HepG2 (cell line): ENCODE measurements at regions not wholly inside any gene's neighbourhood (a gene's known extent, or its start where the extent isn't known, plus 50 kb on each side); places are given as distances from the start of the nearest gene placed in this dataset.

Experiments used
- ATAC-seq: fragments of 200-7000 bp; cut with Tn5 transposase; 3 replicates; pipeline ENCODE4 v1.9.1; 2020; ENCODE audit warnings: mild to moderate bottlenecking, moderate library complexity
- BruUV-seq: library from RNA; stranded (reverse); fragments of 400-500 nt; replicated peaks from 2 replicates; lab custom pipeline; 2021; lab: Mats Ljungman, UMichigan
- CTCF ChIA-PET: fragments of 300-600 bp; formaldehyde crosslinking; extraction: SDS; loops from one replicate; lab custom pipeline; 2021; ENCODE audit warnings: low total read pairs, inconsistent platforms, low intra/inter-chr PET ratio; lab: Yijun Ruan, JAX
- POLR2A ChIA-PET: fragments of 350-600 bp; sonication (Branson Sonifier 250); formaldehyde crosslinking; loops from one replicate; lab custom pipeline; 2020; ENCODE audit warnings: antibody characterized with exemption, inconsistent platforms; lab: Yijun Ruan, JAX
- DNase-seq: peaks from one replicate; pipeline ENCODE4 v3.0.0-alpha.2; 2015; ENCODE audit warnings: low spot score
- FAIRE-seq: peaks from 3 replicates; lab custom pipeline; 2011; peaks lifted over from hg19 to GRCh38; lab: Jason Lieb, UNC
- H2AFZ ChIP-seq: one replicate; pipeline ENCODE4 v1.6.1; 2011; ENCODE audit warnings: low read length, inconsistent platforms
- H3K27ac ChIP-seq: fragments of 300-600 bp; 3 replicates; pipeline ENCODE4 v1.8.0; 2011; ENCODE audit warnings: mixed run types, mild to moderate bottlenecking, mixed read lengths, low read length, inconsistent platforms; ENCODE audit not compliant: insufficient read depth; ENCODE audit errors: extremely low read length
- H3K27me3 ChIP-seq, 2 experiments: fragments of 200-600 bp in 1 of 2; 2 replicates in 1 of 2; 3 replicates in 1 of 2; pipeline versions ENCODE4 v1.6.0 to v1.8.0; 2011; ENCODE audit warnings: low read length in 2 of 2, mild to moderate bottlenecking in 2 of 2, moderate library complexity in 2 of 2, inconsistent platforms in 1 of 2; ENCODE audit not compliant: insufficient read depth in 2 of 2, control insufficient read depth in 1 of 2
- H3K36me3 ChIP-seq, 2 experiments: fragments of 200-600 bp in 1 of 2; replicated peaks in 1 of 2; 2 replicates in 1 of 2; 3 replicates in 1 of 2; pipeline versions ENCODE4 v1.5.1 to v1.8.0; 2011; ENCODE audit warnings: low read length in 2 of 2, inconsistent platforms in 1 of 2; ENCODE audit not compliant: insufficient read depth in 2 of 2, control insufficient read depth in 1 of 2
- H3K4me1 ChIP-seq: 2 replicates; pipeline ENCODE4 v1.5.1; 2012; ENCODE audit warnings: low read length, inconsistent platforms; ENCODE audit not compliant: insufficient read depth
- H3K4me2 ChIP-seq: 2 replicates; pipeline ENCODE4 v1.6.0; 2011; ENCODE audit warnings: low read depth, low read length, inconsistent platforms
- H3K4me3 ChIP-seq, 3 experiments: fragments of 200-600 bp in 1 of 3; sonication (generic), shearing (Covaris generic) in 1 of 3; replicated peaks in 1 of 3; 2 replicates each; pipeline ENCODE4 v1.5.1; 2011 to 2016; ENCODE audit warnings: low read length in 3 of 3, inconsistent platforms in 2 of 3, low read depth in 2 of 3, mild to moderate bottlenecking in 2 of 3, control low read depth in 1 of 3, mixed read lengths in 1 of 3; ENCODE audit not compliant: insufficient read depth in 1 of 3
- H3K79me2 ChIP-seq: one replicate; pipeline ENCODE4 v1.6.1; 2011; ENCODE audit warnings: low read length, inconsistent platforms; ENCODE audit not compliant: insufficient read depth
- H3K9ac ChIP-seq: 2 replicates; pipeline ENCODE4 v1.6.0; 2011; ENCODE audit warnings: mild to moderate bottlenecking, low read depth, low read length, inconsistent platforms; ENCODE audit not compliant: insufficient read depth
- H3K9me3 ChIP-seq: 2 replicates; pipeline ENCODE4 v1.5.1; 2012; ENCODE audit warnings: mild to moderate bottlenecking, low read length
- H4K20me1 ChIP-seq: 2 replicates; pipeline ENCODE4 v1.6.0; 2011; ENCODE audit warnings: inconsistent platforms, mild to moderate bottlenecking, low read length, moderate library complexity; ENCODE audit not compliant: insufficient read depth
- ATF7-NPFF ChIP-seq: sonication (generic); formaldehyde crosslinking; IDR thresholded peaks from 2 replicates; pipeline ENCODE4 v1.8.1; 2023; ENCODE audit warnings: mild to moderate bottlenecking, low read depth, missing genetic modification reagents, moderate library complexity
- EP300 ChIP-seq, 3 experiments: sonication (generic) in 1 of 3; formaldehyde crosslinking in 1 of 3; IDR thresholded peaks; 2 replicates each; pipeline versions ENCODE4 v1.5.1 to v1.6.1; 2011 to 2020; ENCODE audit warnings: low read depth in 2 of 3, low read length in 2 of 3, borderline replicate concordance in 1 of 3, improper control_type of control experiment in 1 of 3, mild to moderate bottlenecking in 1 of 3, missing genetic modification reagents in 1 of 3, moderate library complexity in 1 of 3
- ETV5 ChIP-seq: IDR thresholded peaks from 2 replicates; pipeline ENCODE4 v1.6.1; 2018; ENCODE audit warnings: missing biosample characterization, missing genetic modification reagents, inconsistent platforms, borderline replicate concordance
- GATA4 ChIP-seq: sonication (generic); IDR thresholded peaks from 2 replicates; pipeline ENCODE4 v1.6.1; 2016; ENCODE audit warnings: antibody characterized with exemption, low read depth, borderline replicate concordance
- KDM5B ChIP-seq: sonication (generic); formaldehyde crosslinking; IDR thresholded peaks from 2 replicates; pipeline ENCODE4 v1.4.0; 2020; ENCODE audit warnings: missing genetic modification reagents, mild to moderate bottlenecking, borderline replicate concordance
- NFYB ChIP-seq: sonication (generic); formaldehyde crosslinking; IDR thresholded peaks from 2 replicates; pipeline ENCODE4 v1.4.0; 2020; ENCODE audit warnings: missing genetic modification reagents
- SNAPC4 ChIP-seq: sonication (generic); formaldehyde crosslinking; IDR thresholded peaks from 2 replicates; pipeline ENCODE4 v1.4.0; 2020; ENCODE audit warnings: mild to moderate bottlenecking, missing genetic modification reagents
- ZNF136 ChIP-seq: sonication (generic); formaldehyde crosslinking; IDR thresholded peaks from 2 replicates; pipeline ENCODE4 v1.8.1; 2022; ENCODE audit warnings: low read depth, mild to moderate bottlenecking, moderate library complexity, missing genetic modification reagents
- ZNF3 ChIP-seq: IDR thresholded peaks from 2 replicates; pipeline ENCODE4 v1.7.0; 2017; ENCODE audit warnings: inconsistent platforms
- ZNF382 ChIP-seq: sonication (generic); formaldehyde crosslinking; IDR thresholded peaks from 2 replicates; pipeline ENCODE4 v1.5.0; 2020; ENCODE audit warnings: missing genetic modification reagents, mild to moderate bottlenecking, borderline replicate concordance
- ZNF558 ChIP-seq: sonication (generic); formaldehyde crosslinking; IDR thresholded peaks from 2 replicates; pipeline ENCODE4 v1.9.0; 2022; ENCODE audit warnings: mild to moderate bottlenecking, missing genetic modification reagents, borderline replicate concordance
- ZNF605 ChIP-seq: sonication (generic); formaldehyde crosslinking; IDR thresholded peaks from 2 replicates; pipeline ENCODE4 v1.8.0; 2022; ENCODE audit warnings: mild to moderate bottlenecking, missing genetic modification reagents
- ZNF614 ChIP-seq: IDR thresholded peaks from 2 replicates; pipeline ENCODE4 v1.6.1; 2018; ENCODE audit warnings: missing biosample characterization, missing genetic modification reagents, inconsistent platforms, borderline replicate concordance
- ZNF83 ChIP-seq: sonication (generic); formaldehyde crosslinking; IDR thresholded peaks from 2 replicates; pipeline ENCODE4 v1.4.0; 2020; ENCODE audit warnings: missing genetic modification reagents, mild to moderate bottlenecking, borderline replicate concordance
- ZSCAN12 ChIP-seq: sonication (generic); formaldehyde crosslinking; IDR thresholded peaks from 2 replicates; pipeline ENCODE4 v1.9.0; 2021; ENCODE audit warnings: mild to moderate bottlenecking, missing genetic modification reagents
- ZSCAN5A ChIP-seq: sonication (generic); formaldehyde crosslinking; IDR thresholded peaks from 2 replicates; pipeline ENCODE4 v1.8.0; 2022; ENCODE audit warnings: mild to moderate bottlenecking, missing genetic modification reagents, borderline replicate concordance
- WGBS: methylation state at CpG from one replicate; pipeline ENCODE4 v1.1.6; 2017; ENCODE audit warnings: low lambda C conversion rate; 5-methylcytosine and 5-hydroxymethylcytosine counted together
- in situ Hi-C: cut with HindIII; loops from 2 replicates; pipeline ENCODE4 v1.10.0; 2017; ENCODE audit warnings: low pct_unique_long_range_greater_than_20kb; ENCODE audit not compliant: extremely low pct_ligation_motif_present
- intact Hi-C: fragments of 100-400 bp; cut with micrococcal nuclease; formaldehyde crosslinking; loops from one replicate; pipeline ENCODE4 v1.10.0; 2022; ENCODE audit not compliant: unreplicated experiment

DNA sequence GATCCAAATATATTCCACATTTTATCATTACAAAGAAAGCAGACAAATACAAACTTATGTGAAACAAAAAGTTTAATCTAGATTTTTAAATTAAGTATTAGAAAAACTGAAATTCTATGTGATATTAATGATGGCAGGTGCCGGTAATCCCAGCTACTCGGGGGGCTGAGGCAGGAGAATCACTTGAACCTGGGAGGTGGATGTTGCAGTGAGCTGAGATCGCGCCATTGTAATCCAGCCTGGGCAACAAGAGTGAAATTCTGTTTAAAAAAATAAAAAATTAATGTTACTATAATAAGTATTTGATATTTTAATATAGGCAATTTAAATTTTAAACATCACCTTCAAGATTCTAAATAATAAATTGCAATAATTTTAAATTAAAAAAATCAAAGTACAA, 400.6 kb downstream of the PABPC4L start:
- no peak for TF ChIP-seq GATA4
- no peak for TF ChIP-seq ZNF558 (CRISPR knock-in tag)
- no peak for TF ChIP-seq EP300 (IDR thresholded peaks at IDR 0.05; ENCODE audit: low read depth in 2 of 2, low read length in 2 of 2)
- TF ChIP-seq EP300 (CRISPR knock-in tag; IDR thresholded peaks at IDR 0.05; ENCODE audit: borderline replicate concordance), result no peak
- TF ChIP-seq SNAPC4, result no peak
- no peak for TF ChIP-seq KDM5B
- no peak for TF ChIP-seq ATF7-NPFF
- TF ChIP-seq ZNF382, result no peak
- no peak for TF ChIP-seq ZNF83 (CRISPR knock-in tag)
- no peak for TF ChIP-seq ZNF614 (CRISPR knock-in tag)
- TF ChIP-seq ZSCAN5A (CRISPR knock-in tag), result no peak
- no peak for TF ChIP-seq ZNF605
- no peak for TF ChIP-seq ZNF3 (CRISPR knock-in tag)
- TF ChIP-seq ZNF136 (CRISPR knock-in tag), result no peak
- TF ChIP-seq ZSCAN12 (CRISPR knock-in tag), result no peak
- TF ChIP-seq ETV5, result no peak
- TF ChIP-seq NFYB (CRISPR knock-in tag), result no peak
- FAIRE-seq (no peak), ATAC-seq (no peak), DNase-seq (no peak)
- Histone ChIP-seq H3K36me3 (no peaks in the 10 kb centered on the region), H4K20me1 (no peaks in the 10 kb centered on the region), H3K27me3 (no peaks in the 10 kb centered on the region), H3K9me3 (no peaks in the 10 kb centered on the region), H3K4me1 (no peaks in the 10 kb centered on the region), H2AFZ (no peak overlapping the region), H3K4me3 (no peak overlapping the region), H3K27ac (no peak overlapping the region), H3K9ac (no peak overlapping the region), H3K4me2 (no peak overlapping the region), H3K79me2 (no peaks in the 10 kb centered on the region)
- 13% methylated on average over 4 of the region's 4 CpGs for whole genome bisulfite sequencing
- ChIA-PET CTCF (no interaction called here), POLR2A (no interaction called here)
- no TSS peak for BruUV-seq
- intact Hi-C loops, result no loop called here
- in situ Hi-C loops, result no loop called here
